ENCODE measurements at regions not wholly inside any gene's neighbourhood (a gene's known extent, or its start where the extent isn't known, plus 50 kb on each side); places are given as distances from the start of the nearest gene placed in this dataset.
"Not testable (repeated sequence)": the region's sequence is repeated elsewhere in the genome, so short reads cannot be mapped to it uniquely, and the experiment has no call there.

GRCh38 chr3:194956697-194957396 is 271.2 kb downstream of the FAM43A start:
- ATAC-seq, result no peak
- H3K27me3 ChIP-seq (ENCODE audit: control insufficient read depth, insufficient read depth, low read length), result no peaks in the 10 kb centered on the region
- Mint-ChIP-seq H3K4me1 (no peaks in the 10 kb centered on the region), H3K9me3 (no peaks in the 10 kb centered on the region), H3K27me3 (ENCODE audit: low read depth in 2 of 2) (peaks cover 6 to 15% of the 10 kb centered on the region in 2 donors), H3K4me3 (no peak overlapping the region), H3K27ac (no peak overlapping the region), H3K36me3 (no peaks in the 10 kb centered on the region)
- H3K9me3 ChIP-seq (ENCODE audit: control insufficient read depth, insufficient read depth, low read length), result no peaks in the 10 kb centered on the region
- no peak for DNase-seq
- intact Hi-C loops (cut with micrococcal nuclease), result no loop called here
- H3K4me1 ChIP-seq (ENCODE audit: control insufficient read depth, insufficient read depth, low read length), result no peaks in the 10 kb centered on the region
- H3K27ac ChIP-seq (ENCODE audit: low read length), result no peak overlapping the region
- 90% methylated on average over 17 of the region's 17 CpGs for WGBS (ENCODE audit: insufficient coverage)
- no peak for TF ChIP-seq CTCF (IDR thresholded peaks at IDR 0.05)
- H3K36me3 ChIP-seq (ENCODE audit: control insufficient read depth, insufficient read depth, low read length), result no peaks in the 10 kb centered on the region
- H3K4me3 ChIP-seq (ENCODE audit: low read length), result no peak overlapping the region

- H3K9me3 Mint-ChIP-seq, result no peaks in the 10 kb centered on the region
- no peaks in the 10 kb centered on the region for H3K36me3 Mint-ChIP-seq
- no peaks in the 10 kb centered on the region for H3K4me1 Mint-ChIP-seq
- H3K27ac ChIP-seq (ENCODE audit: low read length), result no peak overlapping the region
- intact Hi-C loops (cut with micrococcal nuclease), result no loop called here
- no peak overlapping the region for H3K4me3 Mint-ChIP-seq
- H3K27me3 ChIP-seq (ENCODE audit: control insufficient read depth, insufficient read depth, low read length), result no peaks in the 10 kb centered on the region
- no peaks in the 10 kb centered on the region for H3K36me3 ChIP-seq (ENCODE audit: control insufficient read depth, insufficient read depth, low read length)
- no peak for TF ChIP-seq CTCF (IDR thresholded peaks at IDR 0.05)
- no peaks in the 10 kb centered on the region for H3K9me3 ChIP-seq (ENCODE audit: control insufficient read depth, insufficient read depth, low read length)
- H3K4me1 ChIP-seq (ENCODE audit: control insufficient read depth, insufficient read depth, low read length), result no peaks in the 10 kb centered on the region
- WGBS (ENCODE audit: insufficient coverage), result 78% methylated on average over 6 of the region's 7 CpGs
- ATAC-seq (no peak), DNase-seq (no peak)
- peaks cover 6 to 15% of the 10 kb centered on the region in 2 donors for H3K27me3 Mint-ChIP-seq (ENCODE audit: low read depth in 2 of 2)
- H3K4me3 ChIP-seq (ENCODE audit: low read length), result no peak overlapping the region
- H3K27ac Mint-ChIP-seq, result no peak overlapping the region
These were observed 272.1 kb downstream of the FAM43A start for GRCh38 chr3:194957743-194958240.

GRCh38 chr3:194959217-194959616 is 273.5 kb downstream of the FAM43A start:
- no peak overlapping the region for H3K27ac ChIP-seq (ENCODE audit: low read length)
- no peaks in the 10 kb centered on the region for H3K4me1 ChIP-seq (ENCODE audit: control insufficient read depth, insufficient read depth, low read length)
- no peaks in the 10 kb centered on the region for H3K36me3 ChIP-seq (ENCODE audit: control insufficient read depth, insufficient read depth, low read length)
- no peaks in the 10 kb centered on the region for H3K4me1 Mint-ChIP-seq
- H3K27ac Mint-ChIP-seq, result no peak overlapping the region
- WGBS (ENCODE audit: insufficient coverage), result 85% methylated on average over 5 of the region's 7 CpGs
- no peaks in the 10 kb centered on the region for H3K27me3 ChIP-seq (ENCODE audit: control insufficient read depth, insufficient read depth, low read length)
- intact Hi-C loops (cut with micrococcal nuclease), result no loop called here
- H3K36me3 Mint-ChIP-seq, result no peaks in the 10 kb centered on the region
- no peak overlapping the region for H3K4me3 ChIP-seq (ENCODE audit: low read length)
- no peak for ATAC-seq
- no peak overlapping the region for H3K4me3 Mint-ChIP-seq
- no peaks in the 10 kb centered on the region for H3K9me3 ChIP-seq (ENCODE audit: control insufficient read depth, insufficient read depth, low read length)
- no peaks in the 10 kb centered on the region for H3K9me3 Mint-ChIP-seq
- TF ChIP-seq CTCF (IDR thresholded peaks at IDR 0.05), result no peak
- peaks cover 3 to 15% of the 10 kb centered on the region in 2 donors for H3K27me3 Mint-ChIP-seq (ENCODE audit: low read depth in 2 of 2)
- no peak for DNase-seq

DNA sequence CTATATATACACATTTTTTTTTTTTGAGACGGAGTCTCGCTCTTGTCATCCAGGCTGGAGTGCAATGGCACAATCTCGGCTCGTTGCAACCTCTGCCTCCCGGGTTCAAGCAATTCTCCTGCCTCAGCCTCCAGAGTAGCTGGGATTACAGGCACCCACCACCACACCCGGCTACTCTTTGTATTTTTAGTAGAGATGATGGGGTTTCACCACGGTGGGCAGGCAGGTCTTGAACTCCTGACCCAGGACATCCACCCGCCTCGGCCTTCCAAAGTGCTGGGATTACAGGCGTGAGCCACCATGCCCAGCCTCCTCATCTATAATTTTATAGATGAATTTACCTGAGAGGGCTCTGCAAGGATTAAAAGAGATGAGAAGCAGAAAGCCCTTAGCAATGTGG is 274.0 kb downstream of the FAM43A start:
- H3K36me3 ChIP-seq (ENCODE audit: control insufficient read depth, insufficient read depth, low read length); intact Hi-C loops (cut with micrococcal nuclease); H3K9me3 Mint-ChIP-seq; H3K4me1 Mint-ChIP-seq; H3K36me3 Mint-ChIP-seq; DNase-seq; H3K27ac ChIP-seq (ENCODE audit: low read length); H3K4me3 ChIP-seq (ENCODE audit: low read length); H3K4me3 Mint-ChIP-seq; H3K27ac Mint-ChIP-seq; H3K27me3 ChIP-seq (ENCODE audit: control insufficient read depth, insufficient read depth, low read length); H3K4me1 ChIP-seq (ENCODE audit: control insufficient read depth, insufficient read depth, low read length); H3K9me3 ChIP-seq (ENCODE audit: control insufficient read depth, insufficient read depth, low read length); ATAC-seq: not testable (repeated sequence)
- WGBS (ENCODE audit: insufficient coverage), result 89% methylated on average over 9 of the region's 10 CpGs
- H3K27me3 Mint-ChIP-seq (ENCODE audit: low read depth in 2 of 2), result peaks cover 5 to 15% of the 10 kb centered on the region in 2 donors
